HEK293 (cell line): ENCODE measurements at regions not wholly inside any gene's neighbourhood (a gene's known extent, or its start where the extent isn't known, plus 50 kb on each side); places are given as distances from the start of the nearest gene placed in this dataset.

Experiments used
- CTCF ChIA-PET: fragments of 350-600 bp; formaldehyde crosslinking; extraction: SDS; loops from one replicate; lab custom pipeline; 2021; ENCODE audit warnings: antibody characterized with exemption; lab: Yijun Ruan, JAX
- POLR2A ChIA-PET: fragments of 300-600 bp; formaldehyde crosslinking; extraction: SDS; loops from one replicate; lab custom pipeline; 2020; ENCODE audit warnings: antibody characterized with exemption, inconsistent platforms; lab: Yijun Ruan, JAX
- H3K27ac ChIP-seq: fragments of 200-500 bp; sonication (Bioruptor generic); 2 replicates; pipeline ENCODE4 v1.5.1; 2014; ENCODE audit warnings: low read depth, low read length, control low read depth, inconsistent platforms; ENCODE audit errors: extremely low read depth
- H3K36me3 ChIP-seq, 2 experiments: fragments of 200-500 bp in 1 of 2; sonication (Bioruptor generic) in 1 of 2; 1 replicate in 1 of 2; 2 replicates in 1 of 2; pipeline ENCODE4 v1.5.1; 2014 to 2017; ENCODE audit warnings: inconsistent platforms in 2 of 2, low read length in 2 of 2; ENCODE audit not compliant: control insufficient read depth in 2 of 2, insufficient read depth in 1 of 2
- H3K4me1 ChIP-seq: fragments of 200-500 bp; sonication (Bioruptor generic); 2 replicates; pipeline ENCODE4 v1.5.1; 2014; ENCODE audit warnings: mild to moderate bottlenecking, low read length, inconsistent platforms; ENCODE audit not compliant: control insufficient read depth, insufficient read depth
- H3K4me3 ChIP-seq: 2 replicates; pipeline ENCODE4 v1.5.1; 2011; ENCODE audit warnings: low read depth, mild to moderate bottlenecking, control low read depth, low read length, moderate library complexity
- H3K9me3 ChIP-seq: fragments of 200-500 bp; sonication (Bioruptor generic); 2 replicates; pipeline ENCODE4 v1.5.1; 2014; ENCODE audit warnings: low read depth, low read length, inconsistent platforms; ENCODE audit not compliant: control insufficient read depth, insufficient read depth
- EGR2 ChIP-seq: fragments of 450-650 bp; formaldehyde crosslinking; IDR thresholded peaks from 2 replicates; pipeline ENCODE4 v1.5.1; 2016; ENCODE audit warnings: low read depth, missing biosample characterization, missing genetic modification characterization
- GLIS1 ChIP-seq: fragments of 450-650 bp; formaldehyde crosslinking; IDR thresholded peaks from 2 replicates; pipeline ENCODE4 v1.5.1; 2016; ENCODE audit warnings: missing biosample characterization, missing genetic modification characterization
- GLIS2 ChIP-seq: fragments of 450-650 bp; formaldehyde crosslinking; IDR thresholded peaks from 2 replicates; pipeline ENCODE4 v1.5.1; 2016; ENCODE audit warnings: missing biosample characterization, missing genetic modification characterization
- SCRT2 ChIP-seq: fragments of 450-650 bp; formaldehyde crosslinking; IDR thresholded peaks from 2 replicates; pipeline ENCODE4 v1.5.1; 2016; ENCODE audit warnings: missing biosample characterization, missing genetic modification characterization
- ZIC2 ChIP-seq: fragments of 450-650 bp; formaldehyde crosslinking; IDR thresholded peaks from 2 replicates; pipeline ENCODE4 v1.5.1; 2016; ENCODE audit warnings: missing biosample characterization, missing genetic modification characterization
- ZNF266 ChIP-seq: fragments of 450-650 bp; formaldehyde crosslinking; IDR thresholded peaks from 2 replicates; pipeline ENCODE4 v1.5.1; 2016; ENCODE audit warnings: missing biosample characterization, missing genetic modification characterization, low read depth
- ZNF366 ChIP-seq: fragments of 450-650 bp; formaldehyde crosslinking; conservative IDR thresholded peaks from 2 replicates; pipeline ENCODE4 v1.5.1; 2016; ENCODE audit warnings: missing biosample characterization, missing genetic modification characterization
- ZNF571 ChIP-seq: fragments of 450-650 bp; formaldehyde crosslinking; IDR thresholded peaks from 2 replicates; pipeline ENCODE4 v1.5.0; 2017; ENCODE audit warnings: missing biosample characterization, missing genetic modification characterization
- TF ChIP-seq, protein P1 (sequence below): fragments of 450-650 bp; formaldehyde crosslinking; IDR thresholded peaks from 2 replicates; pipeline ENCODE4 v1.5.1; 2016; ENCODE audit warnings: missing biosample characterization, missing genetic modification characterization
- TF ChIP-seq, protein P2 (sequence below): fragments of 450-650 bp; IDR thresholded peaks from 2 replicates; pipeline ENCODE4 v1.5.1; 2018; ENCODE audit warnings: missing biosample characterization, missing genetic modification characterization
- TF ChIP-seq, protein P3 (sequence below): fragments of 450-650 bp; formaldehyde crosslinking; IDR thresholded peaks from 2 replicates; pipeline ENCODE4 v1.5.1; 2016; ENCODE audit warnings: missing biosample characterization, missing genetic modification characterization

DNA sequence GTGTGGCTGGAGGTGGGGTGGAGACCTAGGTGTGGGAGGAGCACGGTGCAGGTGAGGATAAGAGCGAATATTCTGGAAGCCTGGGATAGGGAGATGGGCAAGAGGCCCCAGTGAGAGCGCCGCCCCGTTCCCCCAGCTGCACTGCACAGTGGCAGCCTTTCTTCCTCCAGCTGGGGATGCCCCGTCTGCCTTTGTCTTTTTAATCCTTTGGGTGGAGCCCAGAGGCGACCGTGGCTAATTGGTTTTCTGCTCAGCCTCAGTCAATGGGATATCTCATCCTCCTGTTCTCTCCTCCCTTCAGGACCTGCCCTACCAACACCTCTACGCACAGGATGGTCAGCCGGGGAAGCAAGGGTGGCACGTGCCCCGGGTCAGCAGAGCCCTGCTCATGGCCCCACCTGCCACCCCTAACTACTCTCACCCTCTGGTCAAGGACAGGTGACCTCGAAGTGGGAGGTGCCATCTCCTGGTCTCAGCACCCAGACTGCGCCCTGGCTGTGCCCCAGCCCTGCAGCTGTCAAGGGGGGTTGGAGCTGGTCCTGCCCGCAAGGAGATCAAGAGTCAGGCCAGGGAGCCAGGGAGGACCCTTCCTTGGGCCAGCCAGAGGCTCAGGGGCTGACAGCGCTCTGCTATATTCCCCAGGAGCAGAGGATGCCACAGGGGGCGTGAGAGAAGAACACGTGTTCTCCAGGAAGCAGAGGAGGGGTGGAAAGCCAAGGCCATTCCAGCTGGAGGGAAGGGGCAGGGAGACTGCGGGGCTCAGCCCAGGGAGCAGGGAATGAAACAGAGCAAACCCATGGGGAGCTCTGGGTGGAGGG lies 64.0 kb downstream of the ADRA2C start:
- no peaks in the 10 kb centered on the region for H3K9me3 ChIP-seq
- POLR2A ChIA-PET, result no interaction called here
- no peak overlapping the region for H3K27ac ChIP-seq
- TF ChIP-seq, protein P1, sequence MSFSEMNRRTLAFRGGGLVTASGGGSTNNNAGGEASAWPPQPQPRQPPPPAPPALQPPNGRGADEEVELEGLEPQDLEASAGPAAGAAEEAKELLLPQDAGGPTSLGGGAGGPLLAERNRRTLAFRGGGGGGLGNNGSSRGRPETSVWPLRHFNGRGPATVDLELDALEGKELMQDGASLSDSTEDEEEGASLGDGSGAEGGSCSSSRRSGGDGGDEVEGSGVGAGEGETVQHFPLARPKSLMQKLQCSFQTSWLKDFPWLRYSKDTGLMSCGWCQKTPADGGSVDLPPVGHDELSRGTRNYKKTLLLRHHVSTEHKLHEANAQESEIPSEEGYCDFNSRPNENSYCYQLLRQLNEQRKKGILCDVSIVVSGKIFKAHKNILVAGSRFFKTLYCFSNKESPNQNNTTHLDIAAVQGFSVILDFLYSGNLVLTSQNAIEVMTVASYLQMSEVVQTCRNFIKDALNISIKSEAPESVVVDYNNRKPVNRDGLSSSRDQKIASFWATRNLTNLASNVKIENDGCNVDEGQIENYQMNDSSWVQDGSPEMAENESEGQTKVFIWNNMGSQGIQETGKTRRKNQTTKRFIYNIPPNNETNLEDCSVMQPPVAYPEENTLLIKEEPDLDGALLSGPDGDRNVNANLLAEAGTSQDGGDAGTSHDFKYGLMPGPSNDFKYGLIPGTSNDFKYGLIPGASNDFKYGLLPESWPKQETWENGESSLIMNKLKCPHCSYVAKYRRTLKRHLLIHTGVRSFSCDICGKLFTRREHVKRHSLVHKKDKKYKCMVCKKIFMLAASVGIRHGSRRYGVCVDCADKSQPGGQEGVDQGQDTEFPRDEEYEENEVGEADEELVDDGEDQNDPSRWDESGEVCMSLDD (tag by site-specific recombination), result no peak
- TF ChIP-seq ZNF571 (no peak), ZIC2 (tag by site-specific recombination) (peak; percentile 17; the same call in 1 of the 2 replicates)
- TF ChIP-seq, protein P2, sequence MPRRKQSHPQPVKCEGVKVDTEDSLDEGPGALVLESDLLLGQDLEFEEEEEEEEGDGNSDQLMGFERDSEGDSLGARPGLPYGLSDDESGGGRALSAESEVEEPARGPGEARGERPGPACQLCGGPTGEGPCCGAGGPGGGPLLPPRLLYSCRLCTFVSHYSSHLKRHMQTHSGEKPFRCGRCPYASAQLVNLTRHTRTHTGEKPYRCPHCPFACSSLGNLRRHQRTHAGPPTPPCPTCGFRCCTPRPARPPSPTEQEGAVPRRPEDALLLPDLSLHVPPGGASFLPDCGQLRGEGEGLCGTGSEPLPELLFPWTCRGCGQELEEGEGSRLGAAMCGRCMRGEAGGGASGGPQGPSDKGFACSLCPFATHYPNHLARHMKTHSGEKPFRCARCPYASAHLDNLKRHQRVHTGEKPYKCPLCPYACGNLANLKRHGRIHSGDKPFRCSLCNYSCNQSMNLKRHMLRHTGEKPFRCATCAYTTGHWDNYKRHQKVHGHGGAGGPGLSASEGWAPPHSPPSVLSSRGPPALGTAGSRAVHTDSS (tag by site-specific recombination), result no peak
- TF ChIP-seq, protein P3, sequence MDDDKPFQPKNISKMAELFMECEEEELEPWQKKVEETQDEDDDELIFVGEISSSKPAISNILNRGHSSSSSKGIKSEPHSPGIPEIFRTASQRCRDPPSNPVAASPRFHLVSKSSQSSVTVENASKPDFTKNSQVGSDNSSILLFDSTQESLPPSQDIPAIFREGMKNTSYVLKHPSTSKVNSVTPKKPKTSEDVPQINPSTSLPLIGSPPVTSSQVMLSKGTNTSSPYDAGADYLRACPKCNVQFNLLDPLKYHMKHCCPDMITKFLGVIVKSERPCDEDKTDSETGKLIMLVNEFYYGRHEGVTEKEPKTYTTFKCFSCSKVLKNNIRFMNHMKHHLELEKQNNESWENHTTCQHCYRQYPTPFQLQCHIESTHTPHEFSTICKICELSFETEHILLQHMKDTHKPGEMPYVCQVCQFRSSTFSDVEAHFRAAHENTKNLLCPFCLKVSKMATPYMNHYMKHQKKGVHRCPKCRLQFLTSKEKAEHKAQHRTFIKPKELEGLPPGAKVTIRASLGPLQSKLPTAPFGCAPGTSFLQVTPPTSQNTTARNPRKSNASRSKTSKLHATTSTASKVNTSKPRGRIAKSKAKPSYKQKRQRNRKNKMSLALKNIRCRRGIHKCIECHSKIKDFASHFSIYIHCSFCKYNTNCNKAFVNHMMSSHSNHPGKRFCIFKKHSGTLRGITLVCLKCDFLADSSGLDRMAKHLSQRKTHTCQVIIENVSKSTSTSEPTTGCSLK (tag by site-specific recombination), result no peak
- H3K36me3 ChIP-seq, result no peaks in the 10 kb centered on the region
- no peak overlapping the region for H3K4me3 ChIP-seq
- no peaks in the 10 kb centered on the region for H3K4me1 ChIP-seq
- CTCF ChIA-PET, result interaction anchor here (0.6 kb wide), 1 partner anchor 723 kb away, joined by 3 read pairs; no protein-coding TSS in a partner anchor

DNA sequence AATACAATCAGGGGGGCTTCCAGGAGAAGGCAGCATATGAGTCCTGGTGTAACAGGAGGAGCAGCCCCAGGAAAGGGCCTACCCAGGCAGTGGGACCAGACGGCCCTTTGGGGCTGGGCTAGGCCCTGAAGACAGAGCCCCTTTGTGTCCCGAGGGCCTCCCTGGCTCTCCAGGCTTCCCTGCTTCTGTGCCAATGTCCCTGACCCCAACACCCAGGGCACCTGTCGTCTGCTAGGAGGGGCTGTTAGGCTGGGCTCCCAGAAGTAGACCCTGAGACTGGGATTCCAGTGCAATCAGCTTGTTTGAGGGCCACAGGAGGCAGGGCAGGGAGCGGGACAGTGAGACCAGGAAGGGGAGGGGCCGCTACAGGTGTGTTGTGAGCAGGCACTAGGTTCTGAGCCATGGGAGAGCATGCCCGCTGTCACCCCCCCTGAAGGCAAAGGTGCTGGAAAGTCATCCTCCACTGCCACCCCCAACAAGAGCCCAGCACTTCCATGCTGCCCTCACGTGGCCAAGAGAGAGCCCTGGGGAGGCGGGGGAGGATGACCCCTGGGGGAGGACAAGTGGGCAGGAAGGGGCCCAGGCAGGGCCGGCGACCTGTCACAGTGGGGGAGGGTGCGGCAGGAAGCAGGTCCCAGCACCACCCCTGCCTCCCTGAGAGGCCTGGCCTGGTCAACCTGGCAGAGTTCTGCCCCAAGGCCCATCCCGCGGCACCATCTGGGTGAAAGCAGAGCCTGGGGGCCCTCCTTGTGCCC lies 64.8 kb downstream of the ADRA2C start:
- POLR2A ChIA-PET, result no interaction called here
- CTCF ChIA-PET, result interaction anchor here (0.6 kb wide), 1 partner anchor 48 kb away, joined by 3 read pairs; no protein-coding TSS in a partner anchor
- H3K4me1 ChIP-seq, result no peaks in the 10 kb centered on the region
- no peaks in the 10 kb centered on the region for H3K36me3 ChIP-seq
- peak; percentile 46 for TF ChIP-seq ZIC2 (tag by site-specific recombination)
- peak; percentile 16; the same call in 1 of the 2 replicates for TF ChIP-seq GLIS1 (tag by site-specific recombination)
- TF ChIP-seq EGR2 (tag by site-specific recombination), result peak; percentile 63
- no peak for TF ChIP-seq ZNF266
- 0 out of 2 replicates have a peak, but pooled peaks have one; percentile 21 for TF ChIP-seq GLIS2 (tag by site-specific recombination)
- H3K9me3 ChIP-seq, result no peaks in the 10 kb centered on the region
- no peak overlapping the region for H3K4me3 ChIP-seq
- H3K27ac ChIP-seq, result no peak overlapping the region

DNA sequence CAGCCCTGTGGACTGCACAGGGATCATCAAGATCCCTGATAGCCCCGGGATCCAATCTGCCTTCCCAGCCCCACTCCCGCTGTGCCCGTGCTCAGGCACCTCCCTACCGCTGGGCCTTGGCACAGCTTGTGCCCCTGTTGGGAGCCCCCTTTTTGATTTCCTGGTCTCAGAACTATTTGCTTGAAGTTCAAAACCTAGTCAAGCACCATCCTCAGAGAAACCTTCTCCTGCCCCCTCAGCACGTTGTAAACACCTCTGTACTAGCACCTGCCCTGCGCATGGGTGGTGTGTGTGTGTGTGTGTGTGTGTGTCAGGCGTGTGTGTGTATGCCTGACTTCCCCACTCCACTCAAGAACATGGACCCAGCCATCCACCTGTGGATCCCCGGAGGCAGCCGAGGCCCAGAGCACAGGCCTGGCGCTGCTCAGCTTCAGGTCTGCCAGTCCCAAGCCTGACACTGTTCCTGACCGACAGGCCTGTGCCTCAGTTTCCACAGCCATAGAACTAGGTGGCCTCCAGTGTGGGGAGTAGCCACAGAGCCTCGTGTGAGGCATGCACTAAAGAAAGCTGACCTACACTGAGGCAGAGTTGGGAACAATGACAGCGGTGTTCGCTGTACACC lies 65.5 kb downstream of the ADRA2C start:
- H3K4me1 ChIP-seq, result no peaks in the 10 kb centered on the region
- H3K36me3 ChIP-seq, result no peaks in the 10 kb centered on the region
- CTCF ChIA-PET, result interaction anchor here (0.6 kb wide), 1 partner anchor 48 kb away, joined by 3 read pairs; no protein-coding TSS in a partner anchor
- POLR2A ChIA-PET, result no interaction called here
- H3K27ac ChIP-seq, result no peak overlapping the region
- no peak overlapping the region for H3K4me3 ChIP-seq
- no peak for TF ChIP-seq ZNF366 (tag by site-specific recombination)
- TF ChIP-seq SCRT2 (tag by site-specific recombination), result peak; percentile 50
- TF ChIP-seq, all 188 proteins: peak for 1
- H3K9me3 ChIP-seq, result no peaks in the 10 kb centered on the region
